Activated T-helper 1 cell treated with anti-CD3 and anti-CD28 coated beads, Interleukin-12 subunit alpha, Interleukin-12 subunit beta, Interleukin-2, Interleukin-4 antibody, amounts not matched to agents 30 ng/mL and 10 ng/mL and 1 ng/mL, durations not matched to agents 14 hours and 24 hours and 36 hours (primary cell): ENCODE measurements at regions not wholly inside any gene's neighbourhood (a gene's known extent, or its start where the extent isn't known, plus 50 kb on each side); places are given as distances from the start of the nearest gene placed in this dataset.

Source experiments
- DNase-seq: peaks from one replicate; pipeline ENCODE4 v3.0.0; 2021; ENCODE audit warnings: low spot score
- H3K27ac Mint-ChIP-seq: one replicate; pipeline ENCODE4 v1.8.0; 2021; ENCODE audit warnings: mild to moderate bottlenecking, mixed read lengths
- H3K27me3 Mint-ChIP-seq: one replicate; pipeline ENCODE4 v1.8.0; 2022; ENCODE audit warnings: mild to moderate bottlenecking, moderate library complexity, mixed read lengths; ENCODE audit not compliant: insufficient read depth
- H3K36me3 Mint-ChIP-seq: one replicate; pipeline ENCODE4 v1.8.0; 2021; ENCODE audit warnings: low read depth, mixed read lengths
- H3K4me1 Mint-ChIP-seq: one replicate; pipeline ENCODE4 v1.8.0; 2021; ENCODE audit warnings: low read depth, mixed read lengths
- H3K4me3 Mint-ChIP-seq: one replicate; pipeline ENCODE4 v1.8.0; 2021; ENCODE audit warnings: mild to moderate bottlenecking, moderate library complexity, mixed read lengths
- H3K9me3 Mint-ChIP-seq: one replicate; pipeline ENCODE4 v1.8.0; 2021; ENCODE audit warnings: mixed read lengths
- intact Hi-C: fragments of 100-400 bp; cut with micrococcal nuclease; formaldehyde crosslinking; loops from one replicate; pipeline ENCODE4 v1.15.1; 2024

DNA sequence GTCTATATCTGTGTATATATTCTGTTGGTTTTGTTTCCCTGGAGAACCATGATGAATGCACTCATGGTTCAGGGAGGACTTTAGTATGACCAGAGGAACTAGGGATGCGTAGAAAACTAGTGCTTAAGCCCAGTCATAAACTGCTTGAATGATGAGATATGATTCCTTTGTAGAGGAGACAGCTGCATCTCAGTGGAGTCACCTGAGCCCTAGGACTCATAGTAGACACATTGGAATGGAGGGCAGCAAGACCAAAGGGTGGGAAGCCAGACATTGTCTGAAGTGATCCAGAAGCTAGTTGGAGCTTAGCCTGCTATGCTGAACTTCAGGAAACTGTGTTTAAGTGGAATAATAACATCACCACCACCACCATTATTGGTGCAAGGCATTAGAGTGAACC lies 89.5 kb upstream of the SPATA13 start:
- Mint-ChIP-seq H3K9me3 (no peaks in the 10 kb centered on the region), H3K4me3 (no peak overlapping the region), H3K27me3 (peaks cover 24% of the 10 kb centered on the region), H3K36me3 (no peaks in the 10 kb centered on the region), H3K4me1 (peaks cover 5% of the 10 kb centered on the region), H3K27ac (no peak overlapping the region)
- no peak for DNase-seq
- intact Hi-C loops = no loop called here

DNA sequence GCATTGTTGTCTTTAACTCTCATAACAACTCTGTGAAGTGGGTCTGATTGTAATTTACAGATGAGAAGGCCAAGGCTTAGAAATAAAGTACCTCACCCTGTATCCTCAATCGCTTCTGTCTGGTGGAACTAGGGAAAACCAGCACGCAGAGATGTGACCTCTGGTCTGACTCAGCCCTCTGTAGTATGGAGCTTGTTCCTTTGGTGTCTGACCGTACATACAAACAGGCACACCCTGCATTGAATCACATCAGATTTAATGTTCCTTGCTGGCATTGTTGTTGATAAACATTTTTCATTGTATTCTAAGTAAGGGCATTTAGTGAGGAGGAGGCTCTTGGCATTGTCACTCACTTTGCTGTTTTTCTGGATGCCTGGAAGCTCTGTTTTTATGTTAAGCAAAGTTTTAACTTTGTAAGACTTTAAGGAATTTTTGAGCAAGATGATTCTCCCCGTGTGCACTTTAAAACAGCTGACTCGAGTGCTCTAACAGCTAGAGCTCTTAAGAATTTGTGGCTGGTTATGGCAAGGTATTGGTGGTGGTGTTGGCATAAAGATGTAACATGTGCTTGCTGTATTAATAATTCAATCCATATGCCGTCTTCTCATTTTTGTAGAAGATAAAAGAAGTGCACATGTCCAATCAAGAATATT lies 89.0 kb upstream of the SPATA13 start:
- Mint-ChIP-seq H3K4me1 (peaks cover 5% of the 10 kb centered on the region), H3K27me3 (peaks cover 24% of the 10 kb centered on the region), H3K4me3 (no peak overlapping the region), H3K36me3 (no peaks in the 10 kb centered on the region), H3K9me3 (no peaks in the 10 kb centered on the region), H3K27ac (no peak overlapping the region)
- intact Hi-C loops = no loop called here
- DNase-seq = no peak

DNA sequence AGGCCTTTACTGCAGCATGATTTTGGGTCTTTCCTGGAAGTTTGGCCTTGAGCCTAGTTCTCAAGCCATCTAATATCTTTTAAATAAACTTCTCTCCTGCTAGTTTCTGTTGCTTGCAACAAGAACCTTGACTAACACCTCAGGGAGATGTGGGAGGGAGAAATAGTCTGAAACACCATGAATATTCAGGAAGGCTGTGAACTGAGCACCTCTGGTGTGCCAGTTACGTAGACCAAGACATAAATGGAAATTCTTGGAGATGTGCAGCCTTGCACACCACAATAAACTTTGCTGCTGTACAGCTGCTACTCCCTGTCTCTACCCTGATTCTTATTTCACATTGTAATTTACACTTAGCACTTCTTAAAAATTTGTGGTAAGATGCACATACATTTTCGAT lies 86.9 kb upstream of the SPATA13 start:
- DNase-seq = no peak
- Mint-ChIP-seq H3K4me1 (peaks cover 5% of the 10 kb centered on the region), H3K27me3 (peaks cover 19% of the 10 kb centered on the region), H3K36me3 (no peaks in the 10 kb centered on the region), H3K9me3 (no peaks in the 10 kb centered on the region), H3K4me3 (no peak overlapping the region), H3K27ac (no peak overlapping the region)
- intact Hi-C loops = no loop called here

DNA sequence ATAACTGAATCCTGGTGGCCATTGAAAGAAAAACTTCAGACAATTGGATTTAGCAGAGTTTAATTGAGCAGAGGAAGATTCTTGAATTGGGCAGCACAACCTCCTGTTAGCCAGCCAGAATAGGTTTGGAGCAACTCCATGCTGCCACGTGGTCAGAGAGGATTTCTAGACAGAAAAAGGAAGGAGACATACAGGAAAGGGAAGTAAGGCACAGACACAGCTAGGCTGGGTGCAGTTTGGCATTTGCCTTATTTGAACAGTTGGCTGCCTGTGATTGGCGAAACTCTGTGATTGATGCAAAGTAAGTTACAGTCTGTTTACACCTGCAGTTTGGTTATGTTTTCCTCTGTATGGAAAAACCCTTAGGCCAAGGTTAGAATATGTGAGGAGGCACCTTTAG lies 85.8 kb upstream of the SPATA13 start:
- DNase-seq = no peak
- intact Hi-C loops = no loop called here
- Mint-ChIP-seq H3K4me1 (peaks cover 5% of the 10 kb centered on the region), H3K4me3 (no peak overlapping the region), H3K27ac (no peak overlapping the region), H3K9me3 (no peaks in the 10 kb centered on the region), H3K36me3 (no peaks in the 10 kb centered on the region), H3K27me3 (peaks cover 13% of the 10 kb centered on the region)

DNA sequence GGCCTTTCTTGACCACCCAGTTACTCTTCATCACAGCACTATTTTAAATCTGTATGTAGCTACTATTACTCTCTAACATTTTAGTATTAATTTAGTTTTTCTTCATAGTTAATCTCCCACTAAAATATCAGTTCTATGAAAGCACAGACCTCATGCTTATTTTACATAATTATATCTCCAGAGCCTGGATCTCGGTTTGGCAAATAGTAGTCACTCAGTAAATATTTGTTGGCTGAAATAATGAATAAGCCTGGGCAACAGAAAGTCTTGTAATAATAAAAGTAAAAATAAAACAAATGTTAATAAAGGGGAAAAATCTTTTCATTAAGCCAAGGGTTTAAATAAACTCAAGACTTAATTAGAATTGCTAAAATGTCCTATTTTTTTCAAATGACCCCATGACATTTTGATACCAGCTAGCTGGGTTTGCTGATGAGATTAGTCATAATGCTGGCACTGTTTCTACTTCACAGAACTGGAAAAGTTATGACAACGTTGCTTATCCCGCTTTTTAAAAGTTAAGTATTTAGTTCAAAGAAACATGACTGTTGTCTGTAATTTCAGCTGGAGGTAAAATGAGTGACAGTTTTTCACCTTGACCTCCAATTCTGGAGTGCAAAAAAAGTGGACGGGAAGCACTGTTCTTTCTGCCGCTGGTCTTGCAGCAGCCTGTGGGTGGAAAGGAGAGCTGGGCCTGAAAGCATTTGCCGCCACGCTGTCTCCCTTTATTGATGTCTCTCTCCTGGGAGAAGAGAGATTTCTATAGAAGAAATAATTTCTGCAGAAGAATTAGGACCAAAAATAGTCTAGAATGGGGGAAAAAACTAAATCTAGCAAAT lies 85.2 kb upstream of the SPATA13 start:
- H3K4me3 Mint-ChIP-seq = no peak overlapping the region
- no peaks in the 10 kb centered on the region for H3K36me3 Mint-ChIP-seq
- no peaks in the 10 kb centered on the region for H3K9me3 Mint-ChIP-seq
- DNase-seq = no peak
- intact Hi-C loops = no loop called here
- H3K27me3 Mint-ChIP-seq = peaks cover 11% of the 10 kb centered on the region
- no peak overlapping the region for H3K27ac Mint-ChIP-seq
- peaks cover 5% of the 10 kb centered on the region for H3K4me1 Mint-ChIP-seq

DNA sequence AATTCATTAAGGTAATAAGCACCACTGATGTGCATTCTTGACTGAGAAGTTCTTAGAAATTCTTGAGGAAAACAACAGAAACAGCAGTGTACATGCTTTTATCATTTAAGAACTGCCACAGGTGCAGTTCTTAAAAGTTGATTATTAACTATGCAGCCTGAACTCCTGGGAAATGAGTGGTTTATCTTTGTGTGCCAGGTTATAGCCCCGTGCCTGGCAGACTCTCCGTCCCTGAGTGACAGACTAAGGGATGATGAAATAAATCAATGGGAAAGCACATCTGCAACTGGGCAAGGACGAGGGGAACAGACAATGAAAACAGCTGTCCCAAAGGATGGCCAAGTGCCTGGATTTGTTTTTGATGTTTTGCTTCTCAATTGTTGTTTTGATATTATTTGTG lies 84.4 kb upstream of the SPATA13 start:
- Mint-ChIP-seq H3K27me3 (peaks cover 7% of the 10 kb centered on the region), H3K36me3 (no peaks in the 10 kb centered on the region), H3K9me3 (no peaks in the 10 kb centered on the region), H3K4me1 (peaks cover 5% of the 10 kb centered on the region), H3K27ac (no peak overlapping the region), H3K4me3 (no peak overlapping the region)
- no peak for DNase-seq
- intact Hi-C loops = no loop called here

DNA sequence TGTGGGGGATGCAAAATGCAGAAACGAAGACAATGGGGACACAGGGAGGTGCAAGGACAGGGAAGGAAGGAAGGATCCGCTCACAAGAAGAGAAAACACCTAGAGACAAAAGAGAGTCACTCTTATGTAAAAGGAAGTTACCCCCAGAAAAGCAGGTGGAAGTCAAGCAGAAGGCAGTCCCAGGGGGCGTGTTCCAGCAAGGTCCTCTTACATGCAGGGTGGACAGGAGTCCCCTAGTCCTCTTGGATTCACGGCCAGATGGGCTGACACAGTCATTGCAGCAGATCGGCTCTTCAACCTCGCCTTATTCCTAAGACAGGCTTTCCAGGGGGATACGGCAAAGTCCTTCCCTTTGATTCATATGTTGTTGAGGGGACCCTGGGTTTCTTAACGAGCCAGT lies 83.9 kb upstream of the SPATA13 start:
- Mint-ChIP-seq H3K36me3 (no peaks in the 10 kb centered on the region), H3K4me1 (peaks cover 5% of the 10 kb centered on the region), H3K4me3 (no peak overlapping the region), H3K9me3 (no peaks in the 10 kb centered on the region), H3K27ac (no peak overlapping the region), H3K27me3 (peaks cover 7% of the 10 kb centered on the region)
- intact Hi-C loops = no loop called here
- no peak for DNase-seq

DNA sequence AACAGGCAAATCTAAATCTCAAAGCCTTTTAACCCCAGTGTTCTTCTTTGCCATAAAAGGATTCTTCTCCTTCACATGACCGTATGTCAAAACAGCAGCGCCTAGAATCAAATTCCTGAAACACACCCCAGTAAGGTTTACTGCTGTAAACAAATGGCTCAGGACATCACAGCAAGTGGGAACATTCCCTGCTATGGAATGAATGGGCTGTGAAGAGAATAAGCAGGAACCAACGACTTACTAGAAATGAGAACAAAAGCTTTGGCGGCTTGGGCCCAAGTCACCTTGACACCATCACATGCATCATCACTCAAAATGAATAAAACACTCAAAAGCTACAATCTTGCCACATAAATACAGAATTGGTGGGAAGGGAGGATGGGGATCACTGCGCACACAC lies 80.4 kb upstream of the SPATA13 start:
- no peak overlapping the region for H3K4me3 Mint-ChIP-seq
- peaks cover 1% of the 10 kb centered on the region for H3K27me3 Mint-ChIP-seq

DNA sequence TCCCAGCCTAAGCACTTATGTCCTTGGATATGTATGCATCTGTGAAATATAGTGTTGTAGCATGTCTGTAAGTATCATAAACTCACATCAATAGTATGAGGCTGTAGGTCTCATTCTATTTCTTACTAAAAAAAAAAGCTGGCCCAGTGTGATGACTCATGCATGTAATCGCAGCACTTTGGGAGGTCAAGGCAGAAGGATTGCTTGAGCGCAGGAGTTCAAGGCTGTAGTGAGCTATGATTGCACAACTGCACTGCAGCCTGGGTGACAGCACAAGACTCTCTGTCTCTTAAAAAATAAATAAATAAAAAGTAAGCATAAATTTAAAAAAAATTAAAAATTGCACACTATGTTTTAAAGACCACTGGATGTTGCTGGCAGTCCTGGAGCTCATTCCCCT lies 79.1 kb upstream of the SPATA13 start:
- Mint-ChIP-seq H3K27ac (no peak overlapping the region), H3K4me1 (no peaks in the 10 kb centered on the region), H3K9me3 (no peaks in the 10 kb centered on the region), H3K36me3 (no peaks in the 10 kb centered on the region), H3K27me3 (peaks cover 10% of the 10 kb centered on the region), H3K4me3 (no peak overlapping the region)
- DNase-seq = no peak
- intact Hi-C loops = no loop called here

More for the DNA sequence above, 80.4 kb upstream of the SPATA13 start:
- H3K4me1 Mint-ChIP-seq = no peaks in the 10 kb centered on the region
- no peak overlapping the region for H3K27ac Mint-ChIP-seq
- DNase-seq = no peak
- H3K9me3 Mint-ChIP-seq = no peaks in the 10 kb centered on the region
- intact Hi-C loops = no loop called here
- H3K36me3 Mint-ChIP-seq = no peaks in the 10 kb centered on the region

DNA sequence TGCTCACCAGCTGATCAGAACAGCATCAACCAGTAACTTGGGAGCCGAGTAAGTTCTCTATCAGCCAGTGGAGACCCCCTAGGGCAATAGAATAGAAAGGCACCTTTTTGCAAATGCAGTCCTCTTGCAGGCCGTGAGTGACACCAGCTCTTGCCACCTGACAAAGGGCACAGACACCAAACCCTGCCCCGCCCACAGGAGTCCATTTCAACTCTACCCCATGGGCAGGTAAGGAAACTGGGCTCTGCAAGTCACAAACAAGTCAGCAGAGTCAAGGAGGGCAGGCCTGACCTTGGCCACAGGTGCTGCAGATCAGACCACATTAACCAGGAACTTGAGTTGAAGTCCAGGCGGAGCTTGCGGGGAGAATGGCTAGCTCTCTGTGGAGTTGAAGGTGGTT lies 77.4 kb upstream of the SPATA13 start:
- H3K27ac Mint-ChIP-seq = no peak overlapping the region
- no peak overlapping the region for H3K4me3 Mint-ChIP-seq
- no peak for DNase-seq
- no peaks in the 10 kb centered on the region for H3K4me1 Mint-ChIP-seq
- H3K27me3 Mint-ChIP-seq = peaks cover 12% of the 10 kb centered on the region
- intact Hi-C loops = no loop called here
- no peaks in the 10 kb centered on the region for H3K9me3 Mint-ChIP-seq
- no peaks in the 10 kb centered on the region for H3K36me3 Mint-ChIP-seq

DNA sequence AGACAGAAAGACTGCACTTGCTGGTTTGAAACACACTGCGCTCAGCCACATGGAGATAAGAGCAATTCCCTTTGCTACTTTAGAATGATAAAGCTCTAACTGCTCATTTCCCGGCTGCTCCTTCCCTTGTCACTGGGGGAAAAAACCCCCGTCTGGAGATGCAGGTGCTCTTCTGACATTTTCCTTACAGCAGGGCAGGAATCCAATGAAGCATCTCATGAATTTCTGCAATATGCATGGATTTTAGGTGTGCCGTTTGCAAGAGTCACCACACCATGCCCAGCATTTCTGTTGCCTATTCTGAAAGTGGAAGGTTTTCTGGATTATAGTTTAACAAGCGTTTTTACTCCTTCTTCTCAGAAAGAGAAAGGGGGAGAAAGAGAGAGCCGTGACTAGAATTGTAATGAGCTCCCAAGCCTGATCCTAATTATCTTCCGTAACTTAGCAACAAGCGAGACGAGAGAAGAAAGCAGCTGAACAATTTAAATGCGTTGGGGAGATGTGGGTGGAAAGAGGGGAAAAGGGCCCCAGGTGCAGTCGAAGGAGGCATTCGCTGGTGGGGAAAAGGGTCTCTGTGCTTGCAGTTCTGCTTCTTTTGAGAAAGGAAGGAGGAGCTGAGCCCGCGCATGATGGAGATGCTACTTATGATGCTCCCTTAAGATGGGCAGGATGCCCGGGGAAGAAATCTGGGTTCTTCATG lies 76.6 kb upstream of the SPATA13 start:
- no peaks in the 10 kb centered on the region for H3K9me3 Mint-ChIP-seq
- H3K4me3 Mint-ChIP-seq = no peak overlapping the region
- intact Hi-C loops = no loop called here
- DNase-seq = no peak
- H3K4me1 Mint-ChIP-seq = no peaks in the 10 kb centered on the region
- no peaks in the 10 kb centered on the region for H3K36me3 Mint-ChIP-seq
- H3K27ac Mint-ChIP-seq = no peak overlapping the region
- peaks cover 15% of the 10 kb centered on the region for H3K27me3 Mint-ChIP-seq

DNA sequence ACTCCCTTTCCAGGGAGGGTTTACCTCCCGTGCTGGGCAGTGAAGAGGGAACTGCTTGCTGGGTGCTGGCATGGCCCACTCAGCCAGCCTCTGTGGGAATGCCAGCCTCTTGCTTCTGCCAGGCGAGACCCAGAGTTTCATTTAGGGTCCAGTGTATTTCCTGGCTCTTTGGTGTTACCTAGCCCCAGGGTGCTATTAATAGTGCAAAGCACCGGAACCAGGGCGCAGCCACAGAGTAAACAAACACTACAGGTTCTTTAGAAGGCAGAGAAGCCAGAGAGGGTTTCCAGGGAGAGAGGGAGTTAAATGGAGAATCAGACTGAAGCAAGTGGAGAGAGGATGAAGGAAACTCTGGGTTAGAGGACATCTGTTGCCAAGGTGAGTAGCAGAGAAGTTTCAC lies 74.9 kb upstream of the SPATA13 start:
- Mint-ChIP-seq H3K27me3 (peaks cover 18% of the 10 kb centered on the region), H3K27ac (no peak overlapping the region), H3K36me3 (no peaks in the 10 kb centered on the region), H3K4me3 (no peak overlapping the region), H3K9me3 (no peaks in the 10 kb centered on the region), H3K4me1 (peaks cover 6% of the 10 kb centered on the region)
- no peak for DNase-seq
- intact Hi-C loops = loop anchor here (1.0 kb wide), 1 partner anchor 135 kb away; no protein-coding TSS in a partner anchor

DNA sequence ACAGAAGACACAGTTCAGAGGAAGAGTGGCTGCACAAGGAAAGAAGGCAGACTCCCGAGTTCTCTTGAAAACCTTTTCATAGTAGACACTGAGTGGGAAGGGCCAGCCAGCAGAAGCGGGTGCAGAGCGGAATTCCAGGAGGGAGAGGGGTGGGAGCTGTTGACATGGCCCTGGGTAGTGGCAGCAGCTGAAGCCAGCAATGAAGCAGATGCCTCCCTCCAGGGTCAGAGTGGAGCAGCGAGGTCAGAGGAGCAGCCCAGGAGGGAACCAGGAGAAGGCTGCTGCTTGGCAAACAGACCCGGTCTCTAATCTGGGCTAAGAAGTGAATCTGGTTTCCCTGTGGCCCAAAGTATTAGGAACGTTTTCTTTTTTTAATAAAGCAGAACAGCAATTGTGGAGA lies 73.9 kb upstream of the SPATA13 start:
- Mint-ChIP-seq H3K4me1 (peaks cover 10% of the 10 kb centered on the region), H3K27me3 (peaks cover 18% of the 10 kb centered on the region), H3K27ac (no peak overlapping the region), H3K9me3 (no peaks in the 10 kb centered on the region), H3K36me3 (no peaks in the 10 kb centered on the region), H3K4me3 (no peak overlapping the region)
- no peak for DNase-seq
- intact Hi-C loops = loop anchor here (1.0 kb wide), 1 partner anchor 134 kb away; no protein-coding TSS in a partner anchor
